GM12872 (cell line): ENCODE measurements at regions not wholly inside any gene's neighbourhood (a gene's known extent, or its start where the extent isn't known, plus 50 kb on each side); places are given as distances from the start of the nearest gene placed in this dataset.

Experiments
- TF ChIP-seq, protein P1 (sequence below): IDR thresholded peaks from 3 replicates; pipeline ENCODE4 v1.5.1; 2011; ENCODE audit warnings: low read depth, mild to moderate bottlenecking, low read length, moderate library complexity; ENCODE audit not compliant: insufficient read depth

DNA sequence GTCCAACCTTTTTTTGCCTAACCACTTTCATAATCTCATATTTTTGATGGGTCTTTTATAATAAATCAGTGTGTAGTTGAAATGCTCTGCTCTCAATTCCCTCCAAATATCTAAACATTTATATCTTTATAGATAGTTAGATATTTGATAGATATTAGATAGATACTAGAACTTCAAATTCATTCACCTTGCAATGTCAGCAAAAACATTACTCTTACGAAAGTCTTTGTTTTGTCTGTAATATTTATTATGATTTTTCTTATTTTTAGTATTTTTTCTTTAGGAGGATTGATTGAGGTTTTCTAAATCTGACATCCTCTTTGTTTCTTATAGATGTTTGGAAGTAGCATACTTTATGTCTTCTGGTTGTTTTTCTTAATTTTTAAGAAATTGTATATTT, 2563.6 kb downstream of the PCDH7 start:
- TF ChIP-seq, protein P1, sequence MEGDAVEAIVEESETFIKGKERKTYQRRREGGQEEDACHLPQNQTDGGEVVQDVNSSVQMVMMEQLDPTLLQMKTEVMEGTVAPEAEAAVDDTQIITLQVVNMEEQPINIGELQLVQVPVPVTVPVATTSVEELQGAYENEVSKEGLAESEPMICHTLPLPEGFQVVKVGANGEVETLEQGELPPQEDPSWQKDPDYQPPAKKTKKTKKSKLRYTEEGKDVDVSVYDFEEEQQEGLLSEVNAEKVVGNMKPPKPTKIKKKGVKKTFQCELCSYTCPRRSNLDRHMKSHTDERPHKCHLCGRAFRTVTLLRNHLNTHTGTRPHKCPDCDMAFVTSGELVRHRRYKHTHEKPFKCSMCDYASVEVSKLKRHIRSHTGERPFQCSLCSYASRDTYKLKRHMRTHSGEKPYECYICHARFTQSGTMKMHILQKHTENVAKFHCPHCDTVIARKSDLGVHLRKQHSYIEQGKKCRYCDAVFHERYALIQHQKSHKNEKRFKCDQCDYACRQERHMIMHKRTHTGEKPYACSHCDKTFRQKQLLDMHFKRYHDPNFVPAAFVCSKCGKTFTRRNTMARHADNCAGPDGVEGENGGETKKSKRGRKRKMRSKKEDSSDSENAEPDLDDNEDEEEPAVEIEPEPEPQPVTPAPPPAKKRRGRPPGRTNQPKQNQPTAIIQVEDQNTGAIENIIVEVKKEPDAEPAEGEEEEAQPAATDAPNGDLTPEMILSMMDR, result no peak

DNA sequence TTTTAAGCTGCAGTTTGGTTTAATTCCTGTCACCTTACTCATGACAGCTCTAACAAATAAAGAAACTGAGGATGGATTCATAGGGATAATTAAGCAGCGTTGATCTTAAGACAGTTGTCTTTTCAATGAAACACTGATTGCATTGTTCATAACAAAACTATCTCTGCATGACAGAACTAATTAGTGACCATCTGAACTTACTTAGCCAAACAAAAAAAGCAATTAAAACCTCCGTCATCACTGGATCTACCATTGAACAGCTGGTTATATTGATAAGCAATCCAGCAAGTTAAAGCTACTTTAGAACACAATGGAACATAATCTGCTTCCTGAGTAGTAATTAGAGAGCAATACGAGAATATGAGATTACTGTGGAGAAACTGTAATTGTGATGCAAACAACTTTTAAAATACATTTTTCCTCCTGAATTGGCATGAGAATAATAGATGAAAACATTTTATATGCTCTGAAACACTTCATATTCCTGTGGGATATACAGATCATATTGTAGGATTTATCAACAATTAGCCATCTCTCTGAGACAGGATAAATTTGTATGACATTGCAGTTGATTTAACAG, 2576.8 kb downstream of the PCDH7 start:
- TF ChIP-seq, protein P1, result no peak

DNA sequence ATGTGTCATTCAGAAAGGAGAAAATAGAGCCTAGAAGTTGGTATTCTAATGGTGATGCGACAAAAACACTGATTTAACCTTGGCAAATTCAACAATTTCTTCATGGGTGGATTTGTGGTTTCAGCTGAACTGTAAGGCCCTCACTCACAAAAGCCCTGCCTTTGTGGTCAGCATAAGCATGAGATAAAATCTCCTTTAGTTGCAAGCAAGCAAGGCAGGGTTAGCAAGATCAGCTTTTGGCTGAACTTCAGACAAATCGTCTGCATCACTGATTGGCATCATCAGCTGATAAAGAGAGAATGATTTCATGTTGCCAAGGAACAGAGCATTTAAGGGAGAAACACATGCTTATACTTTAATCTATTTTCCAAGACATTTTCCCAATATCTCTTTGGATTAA, 2582.2 kb downstream of the PCDH7 start:
- TF ChIP-seq, protein P1, result no peak

DNA sequence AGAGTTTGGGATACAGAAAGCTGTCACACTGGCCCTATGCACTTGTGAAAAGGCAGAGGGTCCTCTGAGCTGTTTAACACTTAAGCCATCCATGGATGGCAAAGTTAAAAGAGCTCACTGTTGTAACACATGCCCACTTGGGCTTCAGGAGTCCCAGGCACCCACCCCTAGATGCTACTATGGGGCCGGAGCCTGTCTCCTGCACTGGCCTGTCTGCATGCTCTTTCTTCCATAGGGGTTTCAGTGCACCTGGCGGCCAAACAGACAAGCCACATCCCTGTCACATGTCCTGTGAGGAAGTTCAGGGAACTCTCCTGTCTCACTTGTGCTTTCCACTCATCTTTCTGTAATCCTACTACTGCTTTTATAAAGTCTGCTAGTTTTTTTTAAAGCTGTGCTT, 2586.0 kb downstream of the PCDH7 start:
- TF ChIP-seq, protein P1, result no peak

DNA sequence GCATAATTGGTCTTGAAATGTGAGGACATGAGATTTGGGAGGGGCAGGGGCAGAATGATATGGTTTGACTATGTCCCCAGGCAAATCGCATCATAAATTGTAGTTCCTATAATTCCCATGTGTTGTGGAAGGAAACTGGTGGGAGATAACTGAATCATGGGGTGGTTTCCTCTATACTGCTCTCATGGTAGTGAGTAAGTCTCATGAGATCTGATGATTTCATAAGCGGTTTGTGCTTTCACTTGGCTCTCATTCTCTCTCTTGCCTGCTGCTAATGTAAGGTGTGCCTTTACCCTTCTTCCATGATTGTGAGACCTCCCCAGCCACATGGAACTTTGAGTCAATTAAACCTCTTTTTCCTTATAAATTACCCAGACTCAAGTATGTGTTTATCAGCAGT, 2595.9 kb downstream of the PCDH7 start:
- TF ChIP-seq, protein P1, result no peak

DNA sequence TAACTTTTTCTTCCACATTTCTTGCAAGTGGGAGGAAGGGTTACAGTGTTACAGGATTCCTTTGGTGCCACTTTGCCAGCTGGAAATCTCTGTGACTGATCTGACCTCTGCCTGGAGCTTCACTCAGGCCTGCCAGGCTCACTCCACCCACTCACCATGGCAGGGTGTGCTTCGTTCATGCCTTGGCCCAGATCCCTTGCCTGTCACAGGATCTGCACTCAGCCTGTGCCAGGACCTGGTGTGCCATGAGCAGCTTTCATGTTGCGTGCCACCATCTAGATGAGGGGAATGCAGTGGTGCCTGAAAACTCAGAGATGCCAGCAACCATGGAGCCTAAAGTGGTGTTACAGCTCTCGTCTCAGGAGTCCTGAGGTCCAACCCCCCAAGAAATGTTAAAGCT, 2596.4 kb downstream of the PCDH7 start:
- TF ChIP-seq, protein P1, result no peak

DNA sequence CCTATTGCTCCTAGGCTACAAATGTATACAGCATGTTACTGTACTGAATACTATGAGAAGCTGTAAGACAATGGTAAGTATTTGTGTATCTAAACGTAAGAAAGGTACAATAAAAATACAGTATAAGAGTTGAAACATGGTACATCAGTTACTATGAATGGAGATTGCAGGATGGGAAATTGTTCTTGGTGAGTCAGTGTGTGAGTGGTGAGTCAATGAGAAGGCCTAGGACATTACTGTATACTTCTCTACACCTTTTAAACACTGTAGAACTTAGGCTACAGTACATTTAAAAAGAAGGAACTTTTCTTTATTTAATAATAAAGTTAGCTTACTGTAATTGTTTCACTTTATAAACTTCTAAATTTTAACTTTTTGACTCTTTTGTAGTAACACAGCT, 2603.2 kb downstream of the PCDH7 start:
- TF ChIP-seq, protein P1, result no peak
